Adrenal gland (tissue), 5 donors: ENCODE measurements at regions not wholly inside any gene's neighbourhood (a gene's known extent, or its start where the extent isn't known, plus 50 kb on each side); places are given as distances from the start of the nearest gene placed in this dataset.

Experiments
- CTCF ChIP-seq, 6 experiments: fragments of 450-650 bp in 4 of 6; fragments of 200-600 bp in 2 of 6; sonication (generic) in 1 of 6; IDR thresholded peaks; 1 replicate in 5 of 6; 2 replicates in 1 of 6; pipeline versions ENCODE4 v1.5.1 to v1.8.0; 2016 to 2021; ENCODE audit warnings: antibody characterized with exemption in 6 of 6, mild to moderate bottlenecking in 2 of 6, moderate library complexity in 1 of 6
- POLR2A ChIP-seq, 2 donors: fragments of 450-650 bp; IDR thresholded peaks; one replicate each; pipeline ENCODE4 v1.6.1; 2017; ENCODE audit warnings: antibody characterized with exemption in 2 of 2, mild to moderate bottlenecking in 2 of 2, moderate library complexity in 1 of 2
- donor health status: DM: no; HTN: no; CAD: no.

GRCh38 chr4:185896817-185897488 lies 85.0 kb upstream of the SORBS2 start:
- TF ChIP-seq CTCF (IDR thresholded peaks at IDR 0.05) (no peak), POLR2A (IDR thresholded peaks at IDR 0.05) (no peak)
